Gastroesophageal sphincter (tissue), 4 donors: ENCODE measurements at regions not wholly inside any gene's neighbourhood (a gene's known extent, or its start where the extent isn't known, plus 50 kb on each side); places are given as distances from the start of the nearest gene placed in this dataset.

Experiments
- ATAC-seq: fragments of 150-250 bp; one replicate; pipeline ENCODE4 v1.9.1; 2016; ENCODE audit warnings: mild to moderate bottlenecking, moderate library complexity
- H3K27ac ChIP-seq, 4 donors: fragments of 200-600 bp; sonication (generic) in 3 of 4; 1 replicate in 3 of 4; 2 replicates in 1 of 4; pipeline ENCODE4 v1.5.1; 2016 to 2019
- H3K27me3 ChIP-seq: fragments of 200-600 bp; sonication (generic); one replicate; pipeline ENCODE4 v1.5.1; 2019
- H3K36me3 ChIP-seq, 2 donors: fragments of 200-600 bp; sonication (generic); one replicate each; pipeline ENCODE4 v1.5.1; 2019; ENCODE audit warnings: control low read depth in 1 of 2
- H3K4me1 ChIP-seq, 3 donors: fragments of 200-600 bp; sonication (generic); 1 replicate in 2 of 3; 2 replicates in 1 of 3; pipeline ENCODE4 v1.5.1; 2016 to 2019; ENCODE audit warnings: control low read depth in 2 of 3
- H3K4me3 ChIP-seq, 2 donors: fragments of 200-600 bp; sonication (generic); one replicate each; pipeline ENCODE4 v1.5.1; 2019; ENCODE audit warnings: mild to moderate bottlenecking in 1 of 2, moderate library complexity in 1 of 2
- H3K9me3 ChIP-seq, 3 donors: fragments of 200-600 bp; sonication (generic); one replicate each; pipeline ENCODE4 v1.5.1; 2017 to 2019; ENCODE audit warnings: control low read depth in 2 of 3
- CTCF ChIP-seq, 4 experiments: fragments of 200-600 bp in 2 of 4; fragments of 450-650 bp in 2 of 4; sonication (generic) in 1 of 4; IDR thresholded peaks; one replicate each; pipeline ENCODE4 v1.5.1; 2017 to 2019; ENCODE audit warnings: antibody characterized with exemption in 4 of 4, mild to moderate bottlenecking in 2 of 4, moderate library complexity in 2 of 4
- EP300 ChIP-seq: sonication (generic); formaldehyde crosslinking; IDR thresholded peaks from one replicate; pipeline ENCODE4 v1.6.1; 2017; ENCODE audit warnings: antibody characterized with exemption, mild to moderate bottlenecking
- POLR2A ChIP-seq, 2 donors: fragments of 450-650 bp; IDR thresholded peaks; one replicate each; pipeline ENCODE4 v1.6.1; 2017; ENCODE audit warnings: antibody characterized with exemption in 2 of 2, mild to moderate bottlenecking in 2 of 2, moderate library complexity in 1 of 2
- POLR2AphosphoS5 ChIP-seq: sonication (generic); formaldehyde crosslinking; IDR thresholded peaks from one replicate; pipeline ENCODE4 v1.6.1; 2017; ENCODE audit warnings: antibody characterized with exemption
- WGBS, 2 donors: methylation state at CpG; one replicate each; pipeline ENCODE4 v1.1.5; 2018; ENCODE audit warnings: low coverage in 1 of 2; 5-methylcytosine and 5-hydroxymethylcytosine counted together

GRCh38 chr5:123873846-123874245 is 361.9 kb downstream of the CSNK1G3 start:
- no peak for ATAC-seq
- Histone ChIP-seq H3K27me3 (no peaks in the 10 kb centered on the region), H3K4me1 (peaks cover 0 to 26% (median 12%) of the 10 kb centered on the region in 3 donors), H3K36me3 (no peaks in the 10 kb centered on the region), H3K9me3 (no peaks in the 10 kb centered on the region), H3K27ac (no peak overlapping the region), H3K4me3 (no peak overlapping the region)
- WGBS, 2 donors: 49% methylated on average over 2 of the region's 2 CpGs
- TF ChIP-seq POLR2A (IDR thresholded peaks at IDR 0.05) (no peak), CTCF (IDR thresholded peaks at IDR 0.05) (no peak), POLR2AphosphoS5 (no peak), EP300 (no peak)

- 89% methylated on average over 1 of the region's 1 CpG; no CpG with 5 or more reads in 1 of the 2 donors for WGBS, 2 donors
- no peak for TF ChIP-seq CTCF (IDR thresholded peaks at IDR 0.05)
- no peak for TF ChIP-seq POLR2A (IDR thresholded peaks at IDR 0.05)
- TF ChIP-seq POLR2AphosphoS5: no peak
- TF ChIP-seq EP300: no peak
- ATAC-seq: no peak
These were observed 359.4 kb downstream of the CSNK1G3 start for GRCh38 chr5:123871373-123871772.

GRCh38 chr5:123868881-123869280 is 356.9 kb downstream of the CSNK1G3 start:
- H3K4me3 ChIP-seq: no peak overlapping the region
- H3K9me3 ChIP-seq: no peaks in the 10 kb centered on the region
- no peak overlapping the region for H3K27ac ChIP-seq
- TF ChIP-seq POLR2A (IDR thresholded peaks at IDR 0.05) (no peak), EP300 (no peak), CTCF (IDR thresholded peaks at IDR 0.05) (no peak), POLR2AphosphoS5 (no peak)
- 78 to 89% methylated on average over 4 of the region's 4 CpGs for WGBS, 2 donors
- no peaks in the 10 kb centered on the region for H3K36me3 ChIP-seq
- H3K27me3 ChIP-seq: no peaks in the 10 kb centered on the region
- H3K4me1 ChIP-seq: peaks cover 0 to 5% (median 4%) of the 10 kb centered on the region in 3 donors
- no peak for ATAC-seq

More at GRCh38 chr5:123871373-123871772, 359.4 kb downstream of the CSNK1G3 start:
- peaks cover 0 to 26% (median 12%) of the 10 kb centered on the region in 3 donors for H3K4me1 ChIP-seq
- H3K27ac ChIP-seq: no peak overlapping the region
- H3K36me3 ChIP-seq: no peaks in the 10 kb centered on the region
- no peak overlapping the region for H3K4me3 ChIP-seq
- H3K9me3 ChIP-seq: no peaks in the 10 kb centered on the region
- no peaks in the 10 kb centered on the region for H3K27me3 ChIP-seq

- Histone ChIP-seq H3K27ac (no peak overlapping the region), H3K4me1 (peaks cover 0 to 5% (median 4%) of the 10 kb centered on the region in 3 donors), H3K9me3 (no peaks in the 10 kb centered on the region), H3K4me3 (no peak overlapping the region), H3K36me3 (no peaks in the 10 kb centered on the region), H3K27me3 (no peaks in the 10 kb centered on the region)
- TF ChIP-seq EP300 (no peak), CTCF (IDR thresholded peaks at IDR 0.05) (no peak), POLR2A (IDR thresholded peaks at IDR 0.05) (no peak), POLR2AphosphoS5 (no peak)
- ATAC-seq: no peak
These were observed 356.3 kb downstream of the CSNK1G3 start for GRCh38 chr5:123868267-123868666.

GRCh38 chr5:123865641-123866040 is 353.7 kb downstream of the CSNK1G3 start:
- 88 to 89% methylated on average over 6 to 8 of the region's 8 CpGs for WGBS, 2 donors
- no peaks in the 10 kb centered on the region for H3K36me3 ChIP-seq
- no peak for ATAC-seq

More at GRCh38 chr5:123865641-123866040, 353.7 kb downstream of the CSNK1G3 start:
- no peak overlapping the region for H3K27ac ChIP-seq
- H3K9me3 ChIP-seq: no peaks in the 10 kb centered on the region
- no peak for TF ChIP-seq CTCF (IDR thresholded peaks at IDR 0.05)
- TF ChIP-seq POLR2AphosphoS5: no peak
- no peak for TF ChIP-seq POLR2A (IDR thresholded peaks at IDR 0.05)
- TF ChIP-seq EP300: no peak
- no peaks in the 10 kb centered on the region for H3K27me3 ChIP-seq
- H3K4me3 ChIP-seq: no peak overlapping the region
- no peaks in the 10 kb centered on the region for H3K4me1 ChIP-seq
